H9 (cell line): ENCODE measurements at regions not wholly inside any gene's neighbourhood (a gene's known extent, or its start where the extent isn't known, plus 50 kb on each side); places are given as distances from the start of the nearest gene placed in this dataset.

Experiments
- DNase-seq: peaks from one replicate; pipeline ENCODE4 v3.0.0-alpha.2; 2017
- H2AFZ ChIP-seq: one replicate; pipeline ENCODE4 v1.6.1; 2013; ENCODE audit warnings: mild to moderate bottlenecking, low read length, control low read depth, moderate library complexity
- H2AK5ac ChIP-seq: 2 replicates; pipeline ENCODE4 v1.6.1; 2013; ENCODE audit warnings: low read length, control low read depth, mixed read lengths; ENCODE audit not compliant: insufficient read length
- H2BK120ac ChIP-seq: one replicate; pipeline ENCODE4 v1.6.1; 2013; ENCODE audit warnings: low read depth, mild to moderate bottlenecking, low read length, control low read depth, inconsistent platforms; ENCODE audit not compliant: poor library complexity, severe bottlenecking
- H2BK12ac ChIP-seq: 2 replicates; pipeline ENCODE4 v1.6.1; 2013; ENCODE audit warnings: low read length, control low read depth, mixed read lengths, low read depth; ENCODE audit not compliant: insufficient read length
- H2BK15ac ChIP-seq: 2 replicates; pipeline ENCODE4 v1.6.1; 2013; ENCODE audit warnings: low read depth, low read length, control low read depth
- H2BK20ac ChIP-seq: one replicate; pipeline ENCODE4 v1.6.1; 2013; ENCODE audit warnings: low read depth, mild to moderate bottlenecking, low read length, control low read depth, inconsistent platforms; ENCODE audit not compliant: poor library complexity, severe bottlenecking
- H2BK5ac ChIP-seq: 2 replicates; pipeline ENCODE4 v1.6.1; 2013; ENCODE audit warnings: low read length, control low read depth, mixed read lengths; ENCODE audit not compliant: insufficient read length
- H3K14ac ChIP-seq: 2 replicates; pipeline ENCODE4 v1.6.1; 2013; ENCODE audit warnings: low read length, control low read depth; ENCODE audit not compliant: insufficient read depth
- H3K18ac ChIP-seq: 2 replicates; pipeline ENCODE4 v1.6.1; 2013; ENCODE audit warnings: low read depth, mild to moderate bottlenecking, mixed read lengths, low read length, control low read depth; ENCODE audit not compliant: insufficient read length
- H3K23ac ChIP-seq: 2 replicates; pipeline ENCODE4 v1.6.1; 2013; ENCODE audit warnings: low read length, control low read depth, mixed read lengths, low read depth; ENCODE audit not compliant: insufficient read length
- H3K23me2 ChIP-seq: 2 replicates; pipeline ENCODE4 v1.6.1; 2013; ENCODE audit warnings: low read depth, mild to moderate bottlenecking, mixed read lengths, low read length, control low read depth; ENCODE audit not compliant: insufficient read length, poor library complexity, severe bottlenecking
- H3K27ac ChIP-seq: 2 replicates; pipeline ENCODE4 v1.5.1; 2013; ENCODE audit warnings: low read length, control low read depth, mixed read lengths, low read depth; ENCODE audit not compliant: insufficient read length
- H3K27me3 ChIP-seq: 2 replicates; pipeline ENCODE4 v1.6.1; 2013; ENCODE audit warnings: low read length, control low read depth, inconsistent platforms; ENCODE audit not compliant: insufficient read depth
- H3K4ac ChIP-seq: 2 replicates; pipeline ENCODE4 v1.6.1; 2013; ENCODE audit warnings: low read depth, mild to moderate bottlenecking, control low read depth, inconsistent platforms, low read length, moderate library complexity
- H3K4me1 ChIP-seq: 2 replicates; pipeline ENCODE4 v1.6.1; 2013; ENCODE audit warnings: low read length, control low read depth, inconsistent platforms; ENCODE audit not compliant: insufficient read depth
- H3K4me2 ChIP-seq: 2 replicates; pipeline ENCODE4 v1.6.1; 2013; ENCODE audit warnings: low read length, control low read depth, mixed read lengths; ENCODE audit not compliant: insufficient read length, insufficient read depth
- H3K56ac ChIP-seq: 2 replicates; pipeline ENCODE4 v1.6.1; 2013; ENCODE audit warnings: low read depth, mild to moderate bottlenecking, mixed read lengths, low read length, control low read depth; ENCODE audit not compliant: insufficient read length
- H3K79me1 ChIP-seq: 2 replicates; pipeline ENCODE4 v1.6.1; 2013; ENCODE audit warnings: low read depth, mild to moderate bottlenecking, moderate library complexity, low read length, control low read depth, inconsistent platforms; ENCODE audit not compliant: insufficient read depth, poor library complexity, severe bottlenecking
- H3K79me2 ChIP-seq: 2 replicates; pipeline ENCODE4 v1.6.1; 2013; ENCODE audit warnings: low read length, control low read depth, inconsistent platforms; ENCODE audit not compliant: insufficient read depth
- H3K9ac ChIP-seq: 2 replicates; pipeline ENCODE4 v1.6.1; 2013; ENCODE audit warnings: low read length, control low read depth, mixed read lengths; ENCODE audit not compliant: insufficient read length; ENCODE audit errors: extremely low read depth
- H3K9me3 ChIP-seq: one replicate; pipeline ENCODE4 v1.6.1; 2013; ENCODE audit warnings: low read depth, low read length, inconsistent platforms; ENCODE audit not compliant: control insufficient read depth
- H3T11ph ChIP-seq: one replicate; pipeline ENCODE4 v1.6.1; 2013; ENCODE audit warnings: mild to moderate bottlenecking, low read length, control low read depth, inconsistent platforms
- H4K20me1 ChIP-seq: one replicate; pipeline ENCODE4 v1.6.1; 2013; ENCODE audit not compliant: control insufficient read depth, insufficient read length, insufficient read depth
- H4K5ac ChIP-seq: 2 replicates; pipeline ENCODE4 v1.6.1; 2013; ENCODE audit warnings: low read depth, mild to moderate bottlenecking, mixed read lengths, low read length, control low read depth; ENCODE audit not compliant: insufficient read length
- H4K8ac ChIP-seq: replicated peaks from 2 replicates; pipeline ENCODE4 v1.6.1; 2013; ENCODE audit warnings: low read length, control low read depth, mixed read lengths, low read depth; ENCODE audit not compliant: insufficient read length
- H4K91ac ChIP-seq: 2 replicates; pipeline ENCODE4 v1.6.1; 2013; ENCODE audit warnings: low read depth, mild to moderate bottlenecking, moderate library complexity, mixed read lengths, low read length, control low read depth; ENCODE audit not compliant: insufficient read length
- H3K27ac Mint-ChIP-seq, 3 experiments: 2 replicates in 2 of 3; 3 replicates in 1 of 3; pipeline ENCODE4 v1.8.0; 2020 to 2021; ENCODE audit warnings: mixed read lengths in 3 of 3, mild to moderate bottlenecking in 1 of 3, moderate library complexity in 1 of 3
- H3K27me3 Mint-ChIP-seq: 2 replicates; pipeline ENCODE4 v1.8.0; 2021; ENCODE audit warnings: low read depth, mild to moderate bottlenecking, moderate library complexity, mixed read lengths
- H3K36me3 Mint-ChIP-seq, 3 experiments: 2 replicates in 2 of 3; 3 replicates in 1 of 3; pipeline ENCODE4 v1.8.0; 2020 to 2021; ENCODE audit warnings: low read depth in 3 of 3, mixed read lengths in 3 of 3; ENCODE audit not compliant: insufficient read depth in 1 of 3
- H3K4me1 Mint-ChIP-seq, 2 experiments: 2 replicates each; pipeline ENCODE4 v1.8.0; 2020; ENCODE audit warnings: mixed read lengths in 2 of 2
- H3K4me3 Mint-ChIP-seq, 2 experiments: 2 replicates in 1 of 2; 3 replicates in 1 of 2; pipeline ENCODE4 v1.8.0; 2020 to 2021; ENCODE audit warnings: mild to moderate bottlenecking in 2 of 2, mixed read lengths in 2 of 2, moderate library complexity in 1 of 2
- H3K9me3 Mint-ChIP-seq, 2 experiments: 2 replicates in 1 of 2; 3 replicates in 1 of 2; pipeline ENCODE4 v1.8.0; 2020; ENCODE audit warnings: mild to moderate bottlenecking in 2 of 2, mixed read lengths in 2 of 2, moderate library complexity in 1 of 2
- WGBS: extraction: QIAGEN DNeasy Blood & Tissue Kit; methylation state at CpG from one replicate; pipeline ENCODE4 v1.1.7; 2013; ENCODE audit warnings: missing lambda C conversion rate, low lambda C conversion rate, mixed read lengths; ENCODE audit not compliant: insufficient read length; ENCODE audit errors: extremely low coverage; 5-methylcytosine and 5-hydroxymethylcytosine counted together
- TF ChIP-seq, protein P1 (sequence below): fragments of 200-600 bp; sonication (generic); conservative IDR thresholded peaks from 3 replicates; pipeline ENCODE4 v1.8.0; 2021; ENCODE audit warnings: antibody characterized with exemption, mild to moderate bottlenecking

- TF ChIP-seq, protein P1, sequence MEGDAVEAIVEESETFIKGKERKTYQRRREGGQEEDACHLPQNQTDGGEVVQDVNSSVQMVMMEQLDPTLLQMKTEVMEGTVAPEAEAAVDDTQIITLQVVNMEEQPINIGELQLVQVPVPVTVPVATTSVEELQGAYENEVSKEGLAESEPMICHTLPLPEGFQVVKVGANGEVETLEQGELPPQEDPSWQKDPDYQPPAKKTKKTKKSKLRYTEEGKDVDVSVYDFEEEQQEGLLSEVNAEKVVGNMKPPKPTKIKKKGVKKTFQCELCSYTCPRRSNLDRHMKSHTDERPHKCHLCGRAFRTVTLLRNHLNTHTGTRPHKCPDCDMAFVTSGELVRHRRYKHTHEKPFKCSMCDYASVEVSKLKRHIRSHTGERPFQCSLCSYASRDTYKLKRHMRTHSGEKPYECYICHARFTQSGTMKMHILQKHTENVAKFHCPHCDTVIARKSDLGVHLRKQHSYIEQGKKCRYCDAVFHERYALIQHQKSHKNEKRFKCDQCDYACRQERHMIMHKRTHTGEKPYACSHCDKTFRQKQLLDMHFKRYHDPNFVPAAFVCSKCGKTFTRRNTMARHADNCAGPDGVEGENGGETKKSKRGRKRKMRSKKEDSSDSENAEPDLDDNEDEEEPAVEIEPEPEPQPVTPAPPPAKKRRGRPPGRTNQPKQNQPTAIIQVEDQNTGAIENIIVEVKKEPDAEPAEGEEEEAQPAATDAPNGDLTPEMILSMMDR = no peak
- Histone ChIP-seq H2BK12ac (no peak overlapping the region), H3K4ac (no peak overlapping the region), H3K14ac (no peak overlapping the region), H3K79me2 (no peaks in the 10 kb centered on the region), H3K79me1 (no peaks in the 10 kb centered on the region), H3K4me1 (no peaks in the 10 kb centered on the region), H2AFZ (no peak overlapping the region), H4K91ac (no peak overlapping the region), H3K56ac (no peak overlapping the region), H3K27ac (no peak overlapping the region), H4K20me1 (no peaks in the 10 kb centered on the region), H3K9ac (no peak overlapping the region), H3K23ac (no peak overlapping the region), H3K23me2 (no peaks in the 10 kb centered on the region), H2BK20ac (no peak overlapping the region), H3K4me2 (no peak overlapping the region), H3K27me3 (no peaks in the 10 kb centered on the region), H2BK5ac (no peak overlapping the region), H4K8ac (no peak overlapping the region), H4K5ac (no peak overlapping the region), H3K18ac (no peak overlapping the region), H2BK120ac (no peak overlapping the region), H3T11ph (no peak overlapping the region), H3K9me3 (no peaks in the 10 kb centered on the region), H2BK15ac (no peak overlapping the region), H2AK5ac (no peak overlapping the region)
- Mint-ChIP-seq H3K9me3 (peaks cover 4 to 5% of the 10 kb centered on the region in 2 experiments; a peak in 4 of 5 replicates), H3K27me3 (peaks cover 15% of the 10 kb centered on the region), H3K4me1 (peaks cover 20 to 23% of the 10 kb centered on the region in 2 experiments), H3K27ac (no peak overlapping the region), H3K4me3 (no peak overlapping the region), H3K36me3 (peaks cover 2 to 6% (median 2%) of the 10 kb centered on the region in 3 experiments; a peak in 4 of 7 replicates)
- WGBS = no CpG with 5 or more reads among the region's 24 CpGs
- DNase-seq = no peak
Measured at GRCh38 chr16:51244887-51245657, 94.0 kb upstream of the SALL1 start.
